Stimulated activated CD4-positive, alpha-beta T cell treated with anti-CD3 and anti-CD28 coated beads, Interleukin-4, amount 100 ng/mL, for 24 hours (primary cell): ENCODE measurements at regions not wholly inside any gene's neighbourhood (a gene's known extent, or its start where the extent isn't known, plus 50 kb on each side); places are given as distances from the start of the nearest gene placed in this dataset.

Source experiments
- DNase-seq: peaks from one replicate; pipeline ENCODE4 v3.0.0-alpha.2; 2020

DNA sequence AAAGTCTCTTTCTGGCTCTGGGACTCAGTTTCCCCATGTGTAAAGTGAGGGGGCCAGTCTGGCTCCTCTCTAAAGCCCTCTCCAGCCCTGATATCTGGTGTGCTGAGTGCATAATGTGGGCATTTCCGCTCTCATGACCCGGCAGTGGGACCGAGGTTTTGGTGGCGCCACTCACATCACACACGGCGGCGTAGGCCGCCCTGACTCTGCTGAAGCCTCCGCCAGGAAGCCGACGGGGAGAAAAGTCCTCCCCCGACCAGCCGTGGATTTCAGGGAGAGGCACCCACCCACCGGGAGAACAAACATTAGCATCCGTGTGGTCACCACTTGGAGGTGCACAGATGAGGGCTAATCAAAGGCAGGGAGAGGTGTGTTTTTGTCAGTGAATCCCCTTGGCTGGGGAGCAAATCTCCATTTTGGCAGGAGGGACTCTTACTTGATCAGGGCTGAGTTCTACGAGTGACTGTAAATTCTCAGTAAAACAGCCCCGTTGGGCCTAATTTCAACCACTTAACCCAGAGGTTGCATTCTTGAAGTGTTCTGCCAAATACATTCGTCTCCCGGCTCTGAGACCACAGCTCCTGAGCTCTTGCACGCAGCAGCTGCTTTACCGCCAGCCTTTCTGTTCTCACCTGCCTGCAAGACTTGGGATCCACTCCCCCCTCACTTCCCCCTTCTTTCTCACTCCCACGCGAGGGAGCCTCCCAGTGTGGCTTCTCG, 118.2 kb downstream of the FOXD2 start:
- DNase-seq: no peak

DNA sequence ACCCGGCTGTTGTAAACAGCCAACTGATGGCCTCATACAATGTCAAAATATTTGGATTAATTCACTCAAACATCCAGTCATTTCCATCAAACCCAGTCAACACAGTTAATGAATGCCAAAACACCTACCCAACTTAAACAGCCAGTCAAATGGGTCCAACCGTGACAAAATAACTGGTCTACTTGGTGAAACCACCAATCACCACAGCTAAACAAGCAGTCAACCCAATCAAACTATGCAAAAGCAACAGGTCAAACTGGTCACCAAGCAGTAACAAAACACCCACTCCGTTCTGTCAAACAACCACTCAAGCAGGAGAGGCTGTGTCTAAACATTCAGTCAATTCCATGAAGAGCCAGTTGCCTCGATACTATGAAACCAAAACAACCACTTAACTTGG, 119.2 kb downstream of the FOXD2 start:
- no peak for DNase-seq

DNA sequence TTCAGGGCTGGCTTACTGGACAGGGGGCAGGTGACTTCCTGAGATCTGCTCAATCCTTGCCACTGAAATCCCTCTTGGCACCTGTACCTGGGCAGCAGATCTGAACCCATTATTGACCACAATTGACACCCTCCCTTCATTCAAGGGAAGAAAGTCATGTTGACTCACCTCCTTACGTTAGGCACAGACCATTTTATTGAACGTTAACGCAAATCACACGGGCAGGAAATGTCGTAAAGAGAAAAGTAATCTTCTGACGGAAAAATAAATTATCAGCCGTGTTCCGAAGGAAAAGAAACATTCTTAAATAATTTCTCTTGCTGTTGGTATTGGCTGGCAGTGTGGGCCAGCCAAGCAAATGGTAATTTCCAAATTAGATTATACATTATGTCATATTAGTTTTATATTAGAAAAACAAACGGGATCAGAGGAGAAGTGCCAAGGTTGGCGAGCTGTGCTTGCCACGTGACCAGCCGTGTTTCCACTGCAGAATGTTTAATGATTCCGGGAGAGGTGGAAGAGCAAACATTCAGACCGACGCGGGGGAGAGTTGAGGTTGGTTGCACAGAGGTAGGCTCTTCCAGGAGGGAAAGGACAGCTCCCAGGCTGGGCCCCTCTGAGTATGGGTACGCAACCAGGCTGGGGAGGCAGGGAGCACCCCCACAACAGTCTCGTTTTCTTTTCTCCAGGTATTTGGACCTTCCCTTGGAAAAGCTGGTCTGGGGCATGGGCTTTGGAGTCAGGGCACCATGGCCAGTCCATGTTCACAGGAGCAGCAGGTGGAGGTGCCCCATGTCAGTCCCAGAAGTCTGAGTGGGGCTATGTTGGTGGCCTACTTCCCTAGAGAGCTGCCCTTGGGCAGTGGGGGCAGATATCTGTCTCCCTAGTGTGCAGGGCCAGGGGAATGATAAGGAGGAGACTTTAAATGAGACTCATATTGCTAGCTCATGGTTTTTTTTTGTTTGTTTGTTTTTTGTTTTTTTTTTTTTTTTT, 121.1 kb downstream of the FOXD2 start:
- DNase-seq: no peak

DNA sequence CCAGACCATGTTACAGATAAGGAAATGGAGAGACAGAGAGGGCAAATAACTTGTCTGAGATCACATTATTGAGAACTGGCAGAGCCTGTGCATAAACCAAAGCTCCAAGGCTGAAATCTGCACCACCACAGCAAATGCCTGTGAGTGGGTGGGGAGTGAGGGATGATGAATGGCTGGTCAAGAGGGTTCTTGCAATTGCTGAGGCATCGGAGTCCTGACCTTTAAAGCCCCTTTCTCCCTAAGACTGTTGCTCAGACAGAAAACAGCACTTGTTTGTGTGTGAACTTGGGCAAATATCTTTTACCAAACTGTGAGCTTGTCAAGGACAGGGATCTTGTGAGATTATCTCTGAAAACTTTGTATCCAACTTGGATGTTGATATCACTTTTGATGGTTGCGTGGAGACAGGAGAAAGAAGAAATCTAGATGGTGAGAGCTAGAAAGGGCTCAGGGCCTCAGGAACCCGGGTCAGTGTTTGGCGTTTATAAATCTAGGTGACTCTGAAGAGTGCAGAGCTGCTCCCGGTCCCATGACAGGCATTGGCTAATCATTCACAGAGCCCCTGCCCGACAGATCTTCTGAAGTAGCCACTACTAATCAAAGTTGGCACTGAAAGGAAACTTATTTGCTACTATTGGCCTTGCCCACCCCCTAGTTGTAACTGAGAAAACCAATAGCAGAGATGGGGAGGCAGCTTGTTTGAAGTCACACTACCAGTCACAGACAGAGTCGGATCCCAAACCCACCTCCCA, 122.3 kb downstream of the FOXD2 start:
- no peak for DNase-seq

DNA sequence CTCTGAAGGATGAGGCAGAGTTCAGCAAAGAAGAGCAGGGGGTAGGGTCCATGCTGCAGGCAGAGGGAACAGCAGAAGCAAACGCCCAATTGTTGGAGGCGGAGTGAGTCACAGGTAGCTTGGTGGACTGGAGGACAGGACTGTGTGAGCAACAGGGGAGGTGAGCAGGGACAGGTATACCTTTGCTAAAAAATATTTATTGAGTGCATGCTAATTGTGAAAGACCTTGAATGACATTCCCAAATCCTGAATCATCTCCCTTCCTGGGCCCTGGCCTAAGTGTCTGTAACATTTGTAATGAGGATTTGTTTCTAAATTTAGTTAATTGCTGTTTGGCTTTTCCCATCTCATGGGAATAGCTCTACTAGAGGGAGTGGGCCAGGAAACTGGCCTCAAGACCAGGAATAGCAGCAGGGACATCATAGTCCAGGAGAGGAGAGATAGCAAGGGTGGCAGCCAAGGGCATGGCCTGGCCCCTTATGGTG, 123.7 kb downstream of the FOXD2 start:
- DNase-seq: no peak

DNA sequence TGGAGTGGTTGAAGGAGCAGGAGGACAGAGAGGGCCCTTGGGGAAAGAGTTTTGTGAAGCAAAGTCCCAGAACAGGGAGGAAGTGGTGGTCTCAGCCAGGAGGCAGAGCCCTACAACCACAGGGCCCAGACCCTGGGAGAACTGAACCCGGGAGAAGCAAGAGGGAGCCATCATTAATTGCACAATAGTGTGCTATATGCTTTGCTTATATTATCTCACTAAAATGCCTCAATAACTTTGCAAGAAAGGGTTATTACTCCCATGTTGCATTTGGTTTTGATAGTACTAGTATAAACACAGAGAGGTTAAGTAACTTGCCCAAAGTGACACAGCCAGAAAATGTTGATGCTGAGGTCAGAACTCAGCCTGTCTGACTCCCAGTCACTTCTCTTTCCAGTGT, 124.3 kb downstream of the FOXD2 start:
- no peak for DNase-seq

DNA sequence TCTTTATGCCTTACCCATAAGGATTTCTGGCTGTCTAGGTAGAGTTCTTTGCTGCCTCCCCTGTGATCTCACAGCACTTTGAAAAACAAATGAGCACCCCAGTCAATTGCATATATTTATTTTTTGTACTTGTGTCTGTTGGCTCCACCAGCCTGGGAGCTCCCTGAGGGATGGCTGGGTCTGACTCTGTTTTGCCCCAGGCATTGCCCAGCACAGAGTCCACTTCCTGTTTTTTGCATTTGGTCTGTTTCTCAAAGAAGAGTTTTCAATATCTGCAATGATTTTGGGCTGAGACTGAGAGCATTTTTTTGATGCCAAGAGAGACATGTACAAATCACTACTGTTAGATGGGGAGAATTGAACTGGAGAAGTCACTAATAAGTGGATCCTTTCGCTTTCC, 125.0 kb downstream of the FOXD2 start:
- no peak for DNase-seq

DNA sequence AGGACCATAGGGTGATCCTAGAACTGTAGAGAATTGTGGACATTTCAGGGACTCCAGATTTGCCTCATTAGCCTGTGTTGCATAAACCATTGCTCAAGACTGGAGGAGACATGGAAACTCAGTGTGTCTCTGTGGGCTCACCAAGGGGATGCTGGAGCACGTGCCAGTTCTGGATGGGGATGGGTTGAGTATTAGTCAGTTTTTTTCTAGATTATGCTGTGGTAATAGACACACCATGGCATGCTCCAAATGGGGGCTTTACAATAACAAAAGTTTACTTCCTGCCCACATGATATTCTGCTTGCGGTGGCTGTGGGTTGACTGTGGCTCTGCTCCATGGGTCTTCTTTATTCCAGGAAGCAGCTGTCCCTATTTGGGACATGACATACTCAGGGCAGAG, 125.4 kb downstream of the FOXD2 start:
- no peak for DNase-seq

DNA sequence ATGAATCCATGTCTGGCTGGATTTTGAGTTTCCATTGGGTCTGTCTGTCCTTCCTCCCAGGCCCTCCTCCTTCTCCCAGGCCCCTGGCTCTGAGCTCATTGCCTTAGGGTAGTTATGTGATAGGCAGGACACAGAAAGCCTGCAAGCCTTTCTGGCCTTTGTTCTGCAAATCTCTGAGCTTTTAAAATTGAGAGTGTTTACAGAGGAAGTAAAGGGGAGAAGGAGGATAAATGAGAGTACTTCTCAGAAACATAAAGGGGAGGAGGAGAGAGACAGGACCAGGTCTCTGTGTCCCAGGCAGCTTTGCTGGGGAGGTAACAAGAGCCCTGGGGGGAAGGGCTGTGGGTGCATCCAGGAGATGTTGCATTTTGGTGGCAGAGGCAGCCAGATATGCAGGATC, 126.7 kb downstream of the FOXD2 start:
- no peak for DNase-seq

DNA sequence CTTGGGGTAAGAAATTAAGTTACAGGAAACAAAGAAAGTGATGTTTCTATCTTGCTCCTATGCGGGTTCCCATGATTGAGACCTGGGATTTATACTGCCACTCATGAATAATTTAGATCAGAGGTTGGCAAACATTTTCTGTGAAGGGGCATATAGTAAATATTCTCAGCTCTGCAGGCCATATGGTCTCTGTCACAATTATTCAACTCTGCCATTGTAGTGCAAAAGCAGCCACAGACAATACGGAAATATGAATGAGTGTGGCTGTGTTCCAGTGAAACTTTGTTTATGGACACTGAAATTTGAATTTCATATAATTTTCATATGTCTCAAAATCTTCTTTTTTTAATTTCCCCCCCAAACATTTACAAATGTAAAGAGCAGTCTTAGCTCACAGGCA, 127.2 kb downstream of the FOXD2 start:
- DNase-seq: no peak

DNA sequence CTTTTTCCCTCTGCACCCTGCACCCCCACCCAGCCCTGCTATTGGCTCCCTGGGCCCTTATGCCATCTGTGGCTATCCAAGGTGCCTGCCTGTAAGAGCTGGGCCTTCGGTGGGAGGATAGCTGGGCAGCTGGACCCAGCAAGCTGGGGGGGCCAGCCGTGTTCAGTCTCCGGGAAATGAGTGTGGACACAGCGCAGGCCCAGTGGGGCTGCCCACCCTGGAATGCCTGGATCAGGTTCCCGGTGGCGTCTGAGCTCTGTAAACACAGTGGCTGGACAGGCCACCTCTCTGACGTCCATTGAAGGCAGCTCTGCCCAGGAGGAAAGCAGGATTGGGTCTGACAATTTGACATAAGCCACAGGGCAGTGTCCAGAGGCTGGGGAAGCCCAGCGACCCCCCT, 127.8 kb downstream of the FOXD2 start:
- DNase-seq: no peak

DNA sequence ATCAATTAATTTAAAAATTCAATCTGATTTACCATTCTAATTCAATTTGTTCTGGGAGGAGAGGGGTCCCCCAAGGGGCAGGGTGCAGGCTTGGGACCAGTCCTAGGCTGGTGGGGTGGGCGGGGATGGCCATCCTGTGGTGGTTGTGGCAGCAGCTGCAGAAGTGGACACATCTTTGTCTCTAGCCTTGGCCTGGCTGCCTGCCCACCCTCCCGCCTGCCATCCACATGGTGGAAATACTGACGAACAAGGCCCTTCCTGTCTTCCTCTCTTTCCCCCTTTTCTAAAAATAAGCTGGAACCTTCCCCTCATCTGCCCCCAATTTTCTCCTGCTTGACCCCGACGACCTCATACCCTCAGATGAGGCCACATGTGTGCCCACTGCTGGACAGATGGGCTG, 130.9 kb downstream of the FOXD2 start:
- no peak for DNase-seq

DNA sequence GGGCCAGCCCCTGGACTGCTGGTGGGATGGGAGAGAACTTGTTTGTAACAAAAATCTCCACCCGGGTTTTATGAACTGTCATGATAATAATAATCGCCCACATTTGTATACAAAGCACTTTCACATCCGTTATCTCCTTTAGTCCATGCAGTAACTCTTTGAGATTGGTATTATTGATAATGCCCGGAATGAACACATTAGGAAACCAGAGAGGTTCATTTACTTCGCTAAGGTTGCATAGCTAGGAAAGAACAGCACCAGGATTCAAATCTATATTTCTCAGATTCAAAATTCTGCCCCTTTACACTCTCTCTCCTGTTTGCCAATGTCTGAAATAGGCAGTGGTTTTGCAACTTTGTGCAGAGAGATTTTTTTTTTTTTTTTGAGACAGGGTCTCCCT, 131.4 kb downstream of the FOXD2 start:
- DNase-seq: no peak

DNA sequence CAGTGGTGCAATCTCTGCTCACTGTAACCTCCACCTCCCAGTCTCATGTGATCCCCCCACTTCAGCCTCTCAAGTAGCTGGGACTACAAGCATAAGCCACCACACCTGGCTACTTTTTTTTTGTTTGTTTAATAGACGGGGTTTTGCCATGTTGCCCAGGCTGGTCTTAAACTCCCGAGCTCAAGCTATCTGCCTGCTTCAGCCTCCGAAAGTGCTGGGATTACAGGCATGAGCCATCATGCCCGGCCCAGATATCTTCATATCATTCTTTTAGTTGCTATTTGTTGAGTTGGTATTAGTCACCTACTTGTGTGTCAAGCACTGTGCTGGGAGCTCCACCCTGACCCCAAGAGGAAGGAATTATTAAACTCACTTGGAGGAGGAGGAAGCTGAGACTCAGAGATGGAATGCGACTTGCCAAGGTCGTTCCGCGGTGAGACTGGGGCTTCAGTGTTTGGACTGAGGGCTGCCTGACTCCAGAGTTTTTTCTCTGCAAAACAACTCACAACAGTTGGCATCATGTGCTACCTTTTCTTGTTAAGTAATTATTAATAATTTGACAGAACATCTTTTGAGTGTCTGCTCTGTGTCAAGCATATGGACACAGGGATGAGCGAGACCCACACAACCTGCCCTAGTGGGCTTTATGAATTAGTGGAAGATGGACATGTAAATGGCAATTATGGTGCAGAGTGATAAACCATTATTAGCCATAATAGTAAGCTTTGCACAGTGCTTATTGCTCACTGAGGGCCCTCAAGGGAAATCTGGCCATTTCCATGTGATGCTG, 132.0 kb downstream of the FOXD2 start:
- DNase-seq: no peak

DNA sequence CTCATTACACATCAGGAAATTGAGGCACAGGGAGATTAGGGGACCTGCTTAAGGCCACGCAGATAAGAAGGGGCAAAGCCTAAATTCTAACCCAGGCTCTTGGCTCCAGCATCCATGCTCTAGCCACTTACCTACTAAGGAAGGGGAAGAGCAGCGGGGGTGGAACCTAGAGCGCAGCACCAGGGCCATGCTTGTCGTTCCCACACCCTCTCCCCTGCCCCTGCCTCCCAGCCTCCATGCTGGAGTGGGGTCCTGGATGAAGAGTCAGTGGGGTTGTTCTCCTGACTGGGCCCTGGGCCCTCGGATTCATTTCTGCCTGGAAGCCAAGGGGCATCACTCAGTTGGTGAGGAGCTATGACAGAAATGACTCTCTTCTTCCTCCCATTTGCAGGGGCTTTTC, 133.3 kb downstream of the FOXD2 start:
- no peak for DNase-seq

DNA sequence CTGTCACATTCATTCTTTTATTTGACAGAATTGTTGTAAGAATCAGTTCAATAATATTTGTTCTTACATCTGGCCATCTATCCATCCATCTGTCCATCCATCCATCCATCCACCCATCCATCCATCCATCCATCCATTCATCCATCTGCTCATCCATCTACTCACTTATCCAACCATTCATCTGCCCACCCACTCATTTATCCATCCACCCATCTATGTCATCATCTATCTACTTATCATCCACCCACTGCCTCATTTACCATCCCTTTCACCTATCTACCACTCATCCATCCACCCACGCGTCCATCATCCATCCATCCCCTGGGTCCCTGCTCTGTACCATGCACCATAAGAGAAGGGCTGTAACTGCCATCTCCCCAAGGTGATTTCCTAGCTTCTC, 134.1 kb downstream of the FOXD2 start:
- DNase-seq: no peak

DNA sequence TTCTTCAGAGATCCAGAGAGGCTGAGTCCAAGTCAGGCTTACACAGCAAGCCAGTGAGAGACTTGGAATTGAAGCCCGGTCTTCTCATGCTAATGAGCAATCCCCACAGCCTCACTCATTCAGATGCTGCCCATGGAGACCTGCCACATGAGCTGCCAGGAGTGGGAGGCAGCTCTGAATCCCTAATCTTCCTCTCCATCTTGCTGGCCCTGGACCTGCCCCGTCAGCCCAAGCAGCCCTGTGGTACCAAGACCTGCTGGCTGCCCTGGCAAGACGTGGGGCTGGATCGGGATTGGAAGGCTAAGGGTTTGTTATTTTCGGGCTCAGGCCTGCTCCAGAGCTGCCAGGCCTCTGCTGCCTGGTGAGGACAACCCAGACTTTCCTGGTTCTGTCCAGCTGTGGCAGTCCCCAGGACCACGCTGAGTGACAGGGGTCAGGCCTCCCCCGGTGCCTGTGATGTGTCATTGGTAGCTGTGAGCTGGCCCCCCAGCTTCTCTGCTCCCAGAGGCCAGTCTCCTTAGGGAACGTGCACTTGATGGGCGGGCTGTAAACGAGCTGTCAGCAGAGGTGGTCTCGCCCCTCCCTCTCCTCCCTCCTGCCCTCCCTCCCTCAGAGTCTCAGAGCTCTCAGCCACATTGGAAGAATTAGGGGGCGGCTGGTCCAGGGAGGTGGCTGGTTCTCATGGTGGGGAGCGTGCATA, 135.0 kb downstream of the FOXD2 start:
- no peak for DNase-seq

DNA sequence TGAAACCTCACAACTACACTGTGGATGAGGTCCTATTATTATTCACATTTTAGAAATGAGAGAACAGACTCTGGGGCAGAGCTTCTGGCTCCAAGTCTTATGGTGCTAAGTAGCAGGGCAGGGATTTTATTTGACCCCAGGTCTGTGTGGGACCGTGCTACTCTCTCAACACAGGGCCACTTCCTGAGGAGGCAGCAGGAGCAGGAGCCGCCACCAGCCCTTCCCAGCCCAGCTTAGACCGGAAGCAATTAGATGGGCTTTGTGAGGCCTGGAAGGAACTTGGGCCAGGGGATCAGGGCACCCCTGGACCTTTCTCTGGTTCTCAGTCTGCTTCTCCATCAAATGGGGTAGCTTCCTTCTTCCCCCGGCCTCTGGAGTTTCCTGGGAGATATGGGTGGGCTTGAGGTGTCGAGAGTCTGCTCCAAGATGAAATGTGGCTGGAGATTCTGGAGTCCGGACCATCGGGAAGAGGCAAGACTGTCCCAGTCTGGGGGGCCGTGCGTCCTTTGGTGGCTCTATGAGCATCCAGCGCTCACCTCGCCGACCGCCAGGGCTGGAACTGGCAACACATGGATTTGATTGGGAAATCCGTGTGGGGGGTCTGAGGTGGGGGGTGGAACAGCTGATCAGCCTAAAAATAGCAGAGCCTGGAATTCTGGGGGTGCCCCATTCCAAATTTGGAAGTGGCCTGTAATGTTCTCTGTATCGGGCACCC, 136.8 kb downstream of the FOXD2 start:
- DNase-seq: no peak

DNA sequence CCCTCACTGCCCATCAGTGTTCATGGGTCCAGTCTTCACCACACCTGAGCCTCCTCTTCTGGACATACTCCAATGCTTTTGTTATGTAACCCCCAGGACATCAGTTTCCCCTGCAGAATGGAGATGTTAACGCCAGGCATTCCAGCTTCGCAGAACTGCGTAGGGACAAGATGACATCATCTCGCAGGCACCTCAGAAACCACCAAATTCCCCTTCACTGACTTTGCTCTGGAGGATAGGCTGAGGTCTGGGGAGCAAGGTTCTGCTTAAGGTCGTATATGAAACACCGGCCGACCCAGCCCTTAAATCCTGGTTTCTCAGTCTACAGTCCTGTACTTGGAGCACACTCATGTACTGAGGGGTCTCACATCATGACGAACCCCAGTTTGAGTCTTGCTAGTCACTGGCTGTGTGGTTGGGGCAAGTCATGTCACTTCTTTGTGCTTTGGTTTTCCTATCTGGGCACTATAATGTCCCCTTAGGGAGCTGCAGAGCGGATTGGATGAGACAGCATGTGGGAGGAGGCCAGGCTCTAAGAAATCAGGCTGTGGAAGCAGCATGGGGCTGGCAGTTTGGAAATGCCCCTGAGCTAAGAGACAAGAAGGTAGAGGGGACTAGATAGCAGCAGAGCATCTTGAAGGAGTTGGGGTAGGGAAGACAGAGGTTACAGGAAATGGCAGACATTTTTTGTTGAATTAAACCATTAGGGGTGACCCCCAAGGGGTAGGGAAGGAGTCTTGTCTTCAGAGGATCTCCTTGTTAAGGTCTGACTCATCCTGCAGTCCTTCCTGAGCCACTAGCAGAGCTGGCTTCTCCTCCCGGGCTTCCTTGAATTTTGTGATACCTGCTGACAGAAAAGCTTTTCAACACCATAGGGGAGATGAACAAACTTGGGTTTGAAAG, 138.3 kb downstream of the FOXD2 start:
- no peak for DNase-seq

DNA sequence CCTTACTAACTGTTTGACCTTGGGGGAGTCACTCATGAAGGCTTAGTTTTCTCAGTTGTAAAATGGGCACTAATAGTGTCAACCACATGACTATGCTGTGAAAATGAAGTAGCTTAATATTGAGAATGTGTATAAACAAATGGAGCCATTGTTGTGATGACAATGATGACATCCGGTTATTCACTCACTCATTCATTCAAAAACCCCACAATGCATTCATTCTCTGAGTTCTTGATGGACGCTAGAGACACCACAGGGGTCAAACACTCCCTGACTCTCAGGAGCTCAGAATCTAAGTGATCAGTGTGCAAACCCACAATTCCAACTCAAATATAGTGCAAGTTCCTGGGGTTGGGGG, 138.9 kb downstream of the FOXD2 start:
- DNase-seq: no peak
